H1 (cell line): ENCODE measurements at regions not wholly inside any gene's neighbourhood (a gene's known extent, or its start where the extent isn't known, plus 50 kb on each side); places are given as distances from the start of the nearest gene placed in this dataset.

ENCODE experiments used
- CTCF ChIA-PET: fragments of 300-600 bp; sonication (Branson Sonifier 250); formaldehyde crosslinking; loops from one replicate; lab custom pipeline; 2021; ENCODE audit not compliant: partially characterized antibody; lab: Charles Lee
- POLR2A ChIA-PET: fragments of 300-600 bp; sonication (Branson Sonifier 250); formaldehyde crosslinking; loops from one replicate; lab custom pipeline; 2021; ENCODE audit warnings: inconsistent platforms; ENCODE audit not compliant: partially characterized antibody; lab: Charles Lee
- DNase-seq, 2 experiments: peaks; one replicate each; pipeline versions ENCODE4 v3.0.0 to v3.0.0-alpha.2; 2010 to 2022; ENCODE audit warnings: low spot score in 2 of 2, low read depth in 1 of 2, mixed read lengths in 1 of 2
- FAIRE-seq: peaks from 2 replicates; lab custom pipeline; 2011; peaks lifted over from hg19 to GRCh38; lab: Jason Lieb, UNC
- H2AFZ ChIP-seq: 2 replicates; pipeline ENCODE4 v1.8.1; 2012; ENCODE audit warnings: low read length, inconsistent platforms
- H2AK5ac ChIP-seq: 2 replicates; pipeline ENCODE4 v1.6.1; 2013; ENCODE audit warnings: low read depth, low read length
- H2BK120ac ChIP-seq: replicated peaks from 2 replicates; pipeline ENCODE3; 2013; ENCODE audit warnings: low read depth, low read length, inconsistent platforms
- H2BK12ac ChIP-seq: 2 replicates; pipeline ENCODE4 v1.6.1; 2013; ENCODE audit warnings: low read depth, low read length
- H2BK15ac ChIP-seq: 2 replicates; pipeline ENCODE4 v1.6.1; 2013; ENCODE audit warnings: low read length
- H2BK20ac ChIP-seq: 2 replicates; pipeline ENCODE4 v1.6.1; 2013; ENCODE audit warnings: low read length
- H2BK5ac ChIP-seq: 2 replicates; pipeline ENCODE4 v1.6.1; 2013; ENCODE audit warnings: low read depth, low read length
- H3K14ac ChIP-seq: 2 replicates; pipeline ENCODE4 v1.6.1; 2013; ENCODE audit warnings: inconsistent platforms; ENCODE audit not compliant: insufficient read length
- H3K18ac ChIP-seq: 2 replicates; pipeline ENCODE4 v1.6.1; 2013; ENCODE audit warnings: low read length; ENCODE audit errors: extremely low read depth
- H3K23ac ChIP-seq: 2 replicates; pipeline ENCODE4 v1.6.1; 2013; ENCODE audit warnings: inconsistent platforms; ENCODE audit not compliant: insufficient read length
- H3K23me2 ChIP-seq: 2 replicates; pipeline ENCODE4 v1.6.1; 2013; ENCODE audit warnings: low read depth, low read length
- H3K27ac ChIP-seq: 2 replicates; pipeline ENCODE4 v1.6.1; 2011; ENCODE audit warnings: low read depth, low read length, inconsistent platforms
- H3K27me3 ChIP-seq, 4 experiments: replicated peaks in 1 of 4; 1 replicate in 1 of 4; 2 replicates in 3 of 4; pipeline versions ENCODE4 v1.6.1 to v1.8.1; 2011 to 2013; ENCODE audit warnings: low read length in 3 of 4, mild to moderate bottlenecking in 3 of 4, inconsistent platforms in 2 of 4, mixed read lengths in 2 of 4, moderate library complexity in 1 of 4; ENCODE audit not compliant: control insufficient read depth in 3 of 4, insufficient read depth in 3 of 4; ENCODE audit errors: extremely low read depth in 1 of 4
- H3K36me3 ChIP-seq, 4 experiments: 2 replicates each; pipeline versions ENCODE4 v1.6.1 to v1.8.1; 2011 to 2013; ENCODE audit warnings: mild to moderate bottlenecking in 4 of 4, low read length in 3 of 4, moderate library complexity in 2 of 4, control low read depth in 1 of 4, inconsistent platforms in 1 of 4; ENCODE audit not compliant: insufficient read depth in 4 of 4, control insufficient read depth in 2 of 4
- H3K4ac ChIP-seq: replicated peaks from 2 replicates; pipeline ENCODE3; 2013; ENCODE audit warnings: low read length, low read depth, mixed read lengths, inconsistent platforms; ENCODE audit not compliant: insufficient read length
- H3K4me1 ChIP-seq, 4 experiments: replicated peaks in 1 of 4; 1 replicate in 1 of 4; 2 replicates in 3 of 4; pipeline versions ENCODE4 v1.6.1 to v1.8.1; 2011 to 2013; ENCODE audit warnings: low read length in 3 of 4, inconsistent platforms in 2 of 4, mixed read lengths in 1 of 4; ENCODE audit not compliant: insufficient read depth in 4 of 4, control insufficient read depth in 3 of 4
- H3K4me2 ChIP-seq, 2 experiments: 2 replicates each; pipeline versions ENCODE4 v1.6.1 to v1.8.1; 2011 to 2013; ENCODE audit warnings: low read depth in 2 of 2, low read length in 2 of 2, control low read depth in 1 of 2, inconsistent platforms in 1 of 2, mild to moderate bottlenecking in 1 of 2; ENCODE audit not compliant: insufficient read depth in 1 of 2
- H3K4me3 ChIP-seq, 4 experiments: fragments of 200-600, 300-600 bp in 1 of 4; sonication (generic), shearing (Covaris generic), sonication (Bioruptor Twin) in 1 of 4; 2 replicates each; pipeline versions ENCODE4 v1.5.1 to v1.8.1; 2011 to 2016; ENCODE audit warnings: low read length in 4 of 4, low read depth in 3 of 4, control low read depth in 2 of 4, inconsistent platforms in 2 of 4, mild to moderate bottlenecking in 2 of 4, mixed read lengths in 1 of 4, moderate library complexity in 1 of 4; ENCODE audit not compliant: insufficient read depth in 2 of 4; ENCODE audit errors: extremely low read depth in 1 of 4
- H3K56ac ChIP-seq: replicated peaks from 2 replicates; pipeline ENCODE3; 2013; ENCODE audit warnings: low read depth, mild to moderate bottlenecking, mixed read lengths, low read length, inconsistent platforms; ENCODE audit not compliant: insufficient read length
- H3K79me1 ChIP-seq: 2 replicates; pipeline ENCODE4 v1.6.1; 2013; ENCODE audit warnings: low read depth, low read length, control low read depth
- H3K79me2 ChIP-seq, 2 experiments: 2 replicates each; pipeline versions ENCODE4 v1.6.1 to v1.8.1; 2012 to 2013; ENCODE audit warnings: low read length in 2 of 2, mild to moderate bottlenecking in 2 of 2, inconsistent platforms in 1 of 2; ENCODE audit not compliant: insufficient read depth in 2 of 2, control insufficient read depth in 1 of 2
- H3K9ac ChIP-seq, 4 experiments: replicated peaks in 1 of 4; 1 replicate in 1 of 4; 2 replicates in 3 of 4; pipeline versions ENCODE4 v1.6.1 to v1.8.1; 2011 to 2013; ENCODE audit warnings: low read depth in 3 of 4, low read length in 3 of 4, control low read depth in 2 of 4, mild to moderate bottlenecking in 2 of 4, moderate library complexity in 2 of 4, inconsistent platforms in 1 of 4; ENCODE audit errors: extremely low read depth in 1 of 4
- H3K9me3 ChIP-seq, 2 experiments: 2 replicates each; pipeline versions ENCODE4 v1.6.1 to v1.8.1; 2012 to 2013; ENCODE audit warnings: mild to moderate bottlenecking in 2 of 2, moderate library complexity in 2 of 2, control low read depth in 1 of 2, inconsistent platforms in 1 of 2, low read depth in 1 of 2, low read length in 1 of 2, mixed read lengths in 1 of 2; ENCODE audit not compliant: insufficient read depth in 2 of 2
- H4K20me1 ChIP-seq, 2 experiments: replicated peaks in 1 of 2; 2 replicates each; pipeline versions ENCODE3 to v1.8.1; 2011 to 2013; ENCODE audit warnings: inconsistent platforms in 2 of 2, low read length in 2 of 2, mild to moderate bottlenecking in 1 of 2; ENCODE audit not compliant: insufficient read depth in 2 of 2, control insufficient read depth in 1 of 2
- H4K5ac ChIP-seq: 2 replicates; pipeline ENCODE4 v1.6.1; 2013; ENCODE audit warnings: low read length, low read depth, mixed read lengths, inconsistent platforms; ENCODE audit not compliant: insufficient read length
- H4K8ac ChIP-seq: 2 replicates; pipeline ENCODE4 v1.8.0; 2013; ENCODE audit warnings: mild to moderate bottlenecking, moderate library complexity, low read length, inconsistent platforms; ENCODE audit not compliant: insufficient read depth; ENCODE audit errors: extremely low read depth
- H4K91ac ChIP-seq: replicated peaks from 2 replicates; pipeline ENCODE3; 2013; ENCODE audit warnings: low read length, mixed read lengths, inconsistent platforms; ENCODE audit not compliant: insufficient read length
- BCL11A ChIP-seq, 2 experiments: IDR thresholded peaks; one replicate each; pipeline ENCODE4 v1.6.1; 2011; ENCODE audit warnings: low read depth in 2 of 2, low read length in 2 of 2, mild to moderate bottlenecking in 2 of 2
- BRCA1 ChIP-seq: IDR thresholded peaks from 2 replicates; pipeline ENCODE4 v1.6.1; 2012; ENCODE audit warnings: low read depth, low read length, improper control_type of control experiment
- CBX8 ChIP-seq: fragments of 300-800, 300-1000 bp; sonication (generic); IDR thresholded peaks from 2 replicates; pipeline ENCODE4 v1.7.1; 2016; ENCODE audit warnings: low read depth, low read length, borderline replicate concordance
- CREB1 ChIP-seq: IDR thresholded peaks from 2 replicates; pipeline ENCODE4 v1.6.1; 2012; ENCODE audit warnings: inconsistent platforms
- JUND ChIP-seq: IDR thresholded peaks from 2 replicates; pipeline ENCODE4 v1.6.1; 2011; ENCODE audit warnings: mild to moderate bottlenecking, improper control_type of control experiment, low read length
- POLR2A ChIP-seq, 2 experiments: IDR thresholded peaks; 1 replicate in 1 of 2; 2 replicates in 1 of 2; pipeline ENCODE4 v1.6.1; 2011; ENCODE audit warnings: low read depth in 2 of 2, low read length in 2 of 2, mild to moderate bottlenecking in 2 of 2; ENCODE audit errors: control extremely low read depth in 1 of 2
- POLR2AphosphoS5 ChIP-seq: IDR thresholded peaks from 2 replicates; pipeline ENCODE4 v1.6.1; 2011; ENCODE audit warnings: low read depth, low read length
- POU5F1 ChIP-seq: IDR thresholded peaks from 2 replicates; pipeline ENCODE4 v1.6.1; 2011; ENCODE audit warnings: low read depth, mild to moderate bottlenecking, low read length, moderate library complexity
- RXRA ChIP-seq: IDR thresholded peaks from 2 replicates; pipeline ENCODE4 v1.6.1; 2011; ENCODE audit warnings: low read depth, mild to moderate bottlenecking, low read length, moderate library complexity; ENCODE audit not compliant: insufficient read depth
- SAP30 ChIP-seq: fragments of 300-600 bp; sonication (generic); IDR thresholded peaks from 2 replicates; pipeline ENCODE4 v1.7.1; 2012; ENCODE audit warnings: low read length, moderate library complexity, mild to moderate bottlenecking, inconsistent platforms; ENCODE audit not compliant: insufficient read depth, insufficient replicate concordance
- TAF7 ChIP-seq: optimal IDR thresholded peaks from 2 replicates; pipeline ENCODE3; 2011; ENCODE audit warnings: low read depth, mild to moderate bottlenecking, inconsistent platforms, low read length, moderate library complexity, borderline replicate concordance
- WGBS, 2 experiments: shearing (Covaris generic) in 1 of 2; methylation state at CpG; one replicate each; pipeline versions ENCODE4 v1.1.6 to v1.1.7; 2013 to 2015; ENCODE audit warnings: low lambda C conversion rate in 2 of 2, mixed read lengths in 2 of 2, inconsistent platforms in 1 of 2, low coverage in 1 of 2, missing lambda C conversion rate in 1 of 2; ENCODE audit not compliant: insufficient replicate concordance in 2 of 2, insufficient coverage in 1 of 2, insufficient read length in 1 of 2; ENCODE audit errors: extremely low coverage in 1 of 2, missing lambda C conversion rate in 1 of 2; 5-methylcytosine and 5-hydroxymethylcytosine counted together
- TF ChIP-seq, protein P1 (sequence below): IDR thresholded peaks from 2 replicates; pipeline ENCODE4 v1.6.1; 2012; ENCODE audit warnings: inconsistent platforms

DNA sequence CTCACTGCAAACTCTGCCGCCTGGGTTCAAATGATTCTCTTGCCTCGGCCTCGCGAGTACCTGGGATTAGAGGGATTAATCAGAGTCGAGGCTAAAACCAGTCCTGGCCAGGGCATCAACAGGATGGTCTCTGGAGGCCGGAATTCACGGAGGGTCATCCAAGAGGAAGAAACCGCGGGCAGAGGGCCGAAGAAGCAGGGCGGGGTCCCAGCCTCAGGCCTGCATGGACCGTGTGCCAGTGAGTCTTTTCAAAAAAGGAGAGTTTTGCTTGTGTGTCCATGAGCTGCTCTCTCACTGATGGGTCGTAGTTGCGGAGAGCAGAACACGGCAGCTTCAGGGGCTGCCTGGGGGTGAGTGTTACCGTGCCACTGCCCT, 295.1 kb upstream of the ZNF337 start:
- Histone ChIP-seq H4K91ac (no peak overlapping the region), H3K14ac (no peak overlapping the region), H3K27ac (no peak overlapping the region), H4K8ac (no peak overlapping the region; the same call in 1 of the 2 replicates), H4K20me1 (no peaks in the 10 kb centered on the region), H2AK5ac (no peak overlapping the region), H3K56ac (no peak overlapping the region), H3K23ac (no peak overlapping the region), H2BK15ac (no peak overlapping the region), H3K36me3 (no peaks in the 10 kb centered on the region), H3K9me3 (peaks cover 0 to 26% of the 10 kb centered on the region in 2 experiments; a peak in 2 of 4 replicates), H3K18ac (no peak overlapping the region), H2BK12ac (no peak overlapping the region), H2BK5ac (no peak overlapping the region), H3K4me1 (peaks cover 0 to 3% (median 0%) of the 10 kb centered on the region in 4 experiments; a peak in 1 of 7 replicates), H3K4ac (no peak overlapping the region), H2AFZ (no peak overlapping the region), H3K9ac (no peak overlapping the region), H3K4me2 (no peak overlapping the region), H3K4me3 (no peak overlapping the region), H2BK20ac (no peak overlapping the region), H3K23me2 (no peaks in the 10 kb centered on the region; the same call in 1 of the 2 replicates), H3K79me2 (no peaks in the 10 kb centered on the region), H3K27me3 (no peaks in the 10 kb centered on the region), H4K5ac (no peak overlapping the region), H3K79me1 (no peaks in the 10 kb centered on the region), H2BK120ac (no peak overlapping the region)
- ChIA-PET CTCF (no interaction called here), POLR2A (no interaction called here)
- no peak for DNase-seq
- WGBS, 2 experiments: 93% methylated on average over 16 of the region's 16 CpGs; no CpG with 5 or more reads in 1 of the 2 experiments
- no peak for TF ChIP-seq TAF7
- no peak for TF ChIP-seq POU5F1
- no peak for TF ChIP-seq BRCA1
- no peak for TF ChIP-seq SAP30
- no peak for TF ChIP-seq CREB1
- no peak for TF ChIP-seq POLR2AphosphoS5
- no peak for TF ChIP-seq POLR2A (IDR thresholded peaks at IDR 0.05; ENCODE audit: control extremely low read depth in 1 of 2, low read depth in 2 of 2, low read length in 2 of 2)
- no peak for TF ChIP-seq BCL11A (IDR thresholded peaks at IDR 0.05; ENCODE audit: low read depth in 2 of 2, low read length in 2 of 2)
- TF ChIP-seq, protein P1, sequence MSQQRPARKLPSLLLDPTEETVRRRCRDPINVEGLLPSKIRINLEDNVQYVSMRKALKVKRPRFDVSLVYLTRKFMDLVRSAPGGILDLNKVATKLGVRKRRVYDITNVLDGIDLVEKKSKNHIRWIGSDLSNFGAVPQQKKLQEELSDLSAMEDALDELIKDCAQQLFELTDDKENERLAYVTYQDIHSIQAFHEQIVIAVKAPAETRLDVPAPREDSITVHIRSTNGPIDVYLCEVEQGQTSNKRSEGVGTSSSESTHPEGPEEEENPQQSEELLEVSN: no peak
- TF ChIP-seq CBX8: no peak
- no peak for TF ChIP-seq JUND
- TF ChIP-seq RXRA: no peak
- no peak for FAIRE-seq
